GM12892 (cell line): ENCODE measurements at regions not wholly inside any gene's neighbourhood (a gene's known extent, or its start where the extent isn't known, plus 50 kb on each side); places are given as distances from the start of the nearest gene placed in this dataset.

Experiments
- POLR2A ChIP-seq: IDR thresholded peaks from 2 replicates; pipeline ENCODE4 v1.6.1; 2011; ENCODE audit warnings: low read depth, low read length, control low read depth
- POLR2AphosphoS5 ChIP-seq: IDR thresholded peaks from 2 replicates; pipeline ENCODE4 v1.6.1; 2011; ENCODE audit warnings: low read depth, low read length, control low read depth
- TAF1 ChIP-seq: IDR thresholded peaks from 2 replicates; pipeline ENCODE4 v1.6.1; 2011; ENCODE audit warnings: low read depth, mild to moderate bottlenecking, control low read depth, low read length, borderline replicate concordance

DNA sequence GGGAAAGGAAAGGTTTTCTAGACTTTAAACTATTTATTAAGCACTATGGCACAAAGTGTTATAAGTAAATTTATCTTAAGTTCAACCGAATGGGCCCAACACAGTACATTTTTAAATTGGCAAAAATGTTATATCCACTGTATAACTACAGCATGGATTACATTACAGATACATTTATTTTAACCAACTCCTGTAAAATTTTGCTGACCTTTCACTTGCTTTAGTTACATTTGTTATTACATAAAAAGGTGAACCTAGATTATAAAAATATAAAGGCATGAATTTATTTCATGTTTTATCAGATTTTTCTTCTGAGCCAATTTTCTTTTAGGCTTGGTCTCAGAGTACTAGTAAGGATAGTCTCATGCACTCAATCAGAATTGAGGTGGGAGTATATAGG is 221.9 kb upstream of the GBE1 start:
- TF ChIP-seq TAF1, result no peak
- no peak for TF ChIP-seq POLR2A
- TF ChIP-seq POLR2AphosphoS5, result no peak
